ENCODE measurements at regions not wholly inside any gene's neighbourhood (a gene's known extent, or its start where the extent isn't known, plus 50 kb on each side); places are given as distances from the start of the nearest gene placed in this dataset.

GRCh38 chr13:50675651-50676050, 167.8 kb downstream of the DLEU7 start:
- Histone ChIP-seq H3K36me3 (no peaks in the 10 kb centered on the region), H3K4me3 (no peak overlapping the region), H3K27me3 (no peaks in the 10 kb centered on the region), H3K27ac (no peak overlapping the region), H3K9me3 (no peaks in the 10 kb centered on the region), H3K4me1 (ENCODE audit: insufficient read depth) (no peaks in the 10 kb centered on the region)
- WGBS, 3 donors = 79 to 88% (median 86%) methylated on average over 4 of the region's 4 CpGs
- intact Hi-C loops (cut with DNase I) = no loop called here
- no peak for DNase-seq
- TF ChIP-seq POLR2A (IDR thresholded peaks at IDR 0.05) (no peak), EP300 (IDR thresholded peaks at IDR 0.05) (no peak), CTCF (IDR thresholded peaks at IDR 0.05) (no peak)

GRCh38 chr13:50676602-50677001, 166.9 kb downstream of the DLEU7 start:
- Histone ChIP-seq H3K9me3 (no peaks in the 10 kb centered on the region), H3K36me3 (no peaks in the 10 kb centered on the region), H3K27me3 (no peaks in the 10 kb centered on the region), H3K27ac (no peak overlapping the region), H3K4me3 (no peak overlapping the region), H3K4me1 (ENCODE audit: insufficient read depth) (no peaks in the 10 kb centered on the region)
- intact Hi-C loops (cut with DNase I) = no loop called here
- TF ChIP-seq EP300 (IDR thresholded peaks at IDR 0.05) (no peak), CTCF (IDR thresholded peaks at IDR 0.05) (no peak), POLR2A (IDR thresholded peaks at IDR 0.05) (no peak)
- no peak for DNase-seq
- WGBS, 3 donors = 73 to 80% (median 79%) methylated on average over 1 of the region's 1 CpG

GRCh38 chr13:50677258-50677657, 166.2 kb downstream of the DLEU7 start:
- intact Hi-C loops (cut with DNase I) = no loop called here
- DNase-seq = no peak
- Histone ChIP-seq H3K9me3 (no peaks in the 10 kb centered on the region), H3K27me3 (no peaks in the 10 kb centered on the region), H3K36me3 (no peaks in the 10 kb centered on the region), H3K4me1 (ENCODE audit: insufficient read depth) (no peaks in the 10 kb centered on the region), H3K27ac (no peak overlapping the region), H3K4me3 (no peak overlapping the region)
- no peak for TF ChIP-seq CTCF (IDR thresholded peaks at IDR 0.05)
- TF ChIP-seq EP300 (IDR thresholded peaks at IDR 0.05) = no peak
- no peak for TF ChIP-seq POLR2A (IDR thresholded peaks at IDR 0.05)
- 83 to 89% (median 84%) methylated on average over 5 of the region's 5 CpGs for WGBS, 3 donors

GRCh38 chr13:50677687-50678463, 165.6 kb downstream of the DLEU7 start:
- intact Hi-C loops (cut with DNase I) = no loop called here
- WGBS, 3 donors = 62 to 74% (median 62%) methylated on average over 10 of the region's 10 CpGs
- H3K27ac ChIP-seq = no peak overlapping the region
- H3K4me1 ChIP-seq (ENCODE audit: insufficient read depth) = no peaks in the 10 kb centered on the region
- TF ChIP-seq POLR2A (IDR thresholded peaks at IDR 0.05) (no peak), CTCF (IDR thresholded peaks at IDR 0.05) (no peak), EP300 (IDR thresholded peaks at IDR 0.05) (no peak)
- no peaks in the 10 kb centered on the region for H3K27me3 ChIP-seq
- DNase-seq = no peak
- H3K36me3 ChIP-seq = no peaks in the 10 kb centered on the region
- no peaks in the 10 kb centered on the region for H3K9me3 ChIP-seq
- no peak overlapping the region for H3K4me3 ChIP-seq

Measured in ovary (tissue), 7 donors.